NCI-H2029 (cell line): ENCODE measurements at regions not wholly inside any gene's neighbourhood (a gene's known extent, or its start where the extent isn't known, plus 50 kb on each side); places are given as distances from the start of the nearest gene placed in this dataset.

Experiments used
- DNase-seq: peaks from one replicate; lab custom pipeline; 2025; lab: John Stamatoyannopoulos, UW

DNA sequence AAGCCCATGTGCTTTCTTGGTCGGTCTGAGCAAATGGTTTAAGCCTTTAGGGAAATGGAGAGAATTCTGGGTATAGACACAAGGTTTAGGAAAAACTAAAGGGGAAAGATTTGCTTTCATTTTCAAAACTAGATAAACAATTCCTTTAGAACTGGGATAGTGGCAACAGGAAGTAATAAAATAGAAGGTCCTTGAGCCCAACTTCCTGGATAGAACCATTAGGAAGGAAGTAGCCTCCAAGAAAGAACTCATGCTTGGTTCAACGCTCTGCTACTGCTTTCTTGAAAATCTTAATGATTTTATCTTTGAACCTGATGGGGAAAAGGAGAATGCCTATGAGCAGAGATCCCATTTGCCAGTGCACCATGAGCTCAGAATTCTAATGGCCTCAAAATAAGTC is 147.0 kb upstream of the THRB start:
- DNase-seq, result no peak

DNA sequence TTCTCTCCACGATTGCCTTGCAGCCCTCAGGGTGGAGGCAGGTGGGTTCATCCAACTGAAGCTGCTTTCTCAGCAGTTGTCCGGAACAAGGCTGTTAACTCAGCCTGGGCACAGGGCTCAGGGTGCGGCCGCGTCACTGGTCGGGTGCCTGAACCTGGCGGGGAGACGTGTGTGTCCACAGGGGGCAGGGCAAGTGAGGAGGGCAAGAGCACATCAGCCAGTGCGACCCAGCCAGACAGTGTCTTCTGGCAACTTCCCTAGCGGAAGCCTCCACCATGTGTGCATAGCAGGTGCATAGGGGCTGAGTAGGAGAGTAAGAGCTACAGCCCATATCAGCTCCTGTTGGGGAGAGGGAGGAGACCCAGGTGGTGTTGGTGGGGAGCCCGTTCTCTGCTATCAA is 150.4 kb upstream of the THRB start:
- no peak for DNase-seq

DNA sequence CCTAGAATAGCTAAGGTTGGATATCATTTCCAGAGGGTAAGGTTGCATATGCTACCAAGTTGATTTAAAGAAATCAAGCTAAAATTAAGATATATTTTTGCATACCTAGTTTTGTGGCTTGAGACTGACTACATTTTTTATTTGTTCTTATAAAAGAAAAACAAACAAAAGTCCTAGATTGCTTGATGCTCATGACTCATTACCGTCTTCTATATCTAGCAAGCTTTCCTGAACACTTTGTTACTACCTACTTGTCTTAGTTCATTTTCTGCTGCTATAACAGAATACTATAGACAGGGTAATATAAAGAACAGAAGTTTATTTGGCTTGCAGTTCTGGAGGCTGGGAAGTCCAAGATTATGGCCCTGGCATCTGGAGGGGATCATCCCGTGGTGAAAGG is 152.1 kb upstream of the THRB start:
- no peak for DNase-seq

DNA sequence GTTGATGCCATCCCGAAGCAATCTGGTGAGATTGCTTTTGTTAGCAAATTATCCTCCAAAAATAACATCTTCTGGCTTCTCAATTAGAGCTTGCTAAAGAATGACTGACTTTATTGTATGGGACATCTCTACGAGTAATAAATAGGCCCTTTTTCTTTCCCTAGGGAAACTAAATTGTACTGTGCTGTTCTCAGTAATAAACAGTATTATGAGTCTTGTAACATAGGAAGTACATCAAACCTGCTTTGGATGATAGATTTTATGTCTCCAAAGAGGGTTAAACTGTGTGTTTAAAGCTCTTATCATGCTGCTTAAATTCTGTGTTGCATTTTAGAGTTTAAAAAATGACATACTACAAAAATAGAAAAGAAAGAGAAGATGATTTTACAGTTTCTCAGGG is 153.4 kb upstream of the THRB start:
- DNase-seq, result no peak

DNA sequence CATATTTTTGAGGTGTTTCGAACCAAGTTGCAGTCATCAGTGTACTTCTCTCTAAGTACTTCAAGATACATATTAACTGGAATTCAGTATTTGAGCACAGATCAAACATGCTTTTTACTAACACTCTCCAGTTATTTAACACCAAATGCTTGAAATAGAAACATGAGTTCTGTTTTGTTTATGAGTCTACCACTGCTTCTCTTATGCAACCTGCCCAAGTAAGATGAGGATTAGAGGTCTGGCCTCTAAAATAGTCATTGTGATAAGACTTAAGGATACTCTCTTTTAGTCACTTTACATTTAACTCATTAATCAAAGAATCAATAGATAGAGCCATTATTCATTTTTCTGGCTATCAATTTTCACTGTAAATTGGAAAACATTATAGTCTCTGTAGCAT is 156.2 kb upstream of the THRB start:
- no peak for DNase-seq

DNA sequence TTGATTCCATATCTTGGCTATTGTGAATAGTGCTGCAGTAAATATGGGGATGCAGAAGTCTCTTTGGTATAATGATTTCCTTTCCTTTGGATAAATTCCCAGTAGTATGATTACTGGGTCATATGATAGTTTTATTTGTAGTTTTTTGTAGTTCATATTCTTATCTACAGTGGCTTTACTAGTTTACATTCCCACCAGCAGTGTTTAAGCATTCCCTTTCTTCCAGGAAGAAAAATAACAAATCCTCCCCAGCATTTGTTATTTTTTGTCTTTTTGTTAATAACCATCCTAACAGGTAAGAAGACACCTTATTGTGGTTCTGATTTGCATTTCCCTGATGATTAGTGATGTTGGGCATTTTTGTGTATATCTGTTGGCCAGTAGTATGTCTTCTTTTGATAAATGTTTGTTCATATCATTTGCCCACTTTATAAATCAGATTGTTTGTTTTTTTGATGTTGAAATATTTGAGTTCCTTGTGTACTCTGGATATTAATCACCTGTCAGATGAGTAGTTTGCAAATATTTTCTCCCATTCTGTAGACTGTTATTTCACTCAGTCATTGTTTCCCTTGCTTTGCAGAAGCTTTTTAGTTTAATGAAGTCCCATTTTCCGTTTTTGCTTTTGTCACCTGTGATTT is 163.3 kb upstream of the THRB start:
- DNase-seq, result no peak

DNA sequence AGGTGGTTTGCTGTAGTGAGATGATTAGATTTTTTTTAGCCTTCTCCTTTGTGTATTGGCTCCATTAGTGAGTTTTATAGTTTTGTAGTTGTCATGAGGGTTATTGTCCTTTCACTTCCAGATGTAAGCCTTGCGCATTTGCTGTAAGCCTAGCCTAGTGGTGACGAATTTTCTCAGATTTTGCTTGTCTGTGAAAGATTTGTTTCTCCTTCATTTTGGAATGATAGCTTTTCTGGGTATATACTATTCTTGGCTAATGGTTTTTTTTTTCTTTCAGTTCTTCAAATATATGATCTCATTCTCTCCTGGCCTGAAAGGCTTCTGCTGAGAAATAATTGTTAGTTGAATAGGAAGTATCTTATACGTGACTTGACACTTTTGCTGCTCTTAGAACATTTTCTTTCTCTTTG is 166.5 kb upstream of the THRB start:
- no peak for DNase-seq

DNA sequence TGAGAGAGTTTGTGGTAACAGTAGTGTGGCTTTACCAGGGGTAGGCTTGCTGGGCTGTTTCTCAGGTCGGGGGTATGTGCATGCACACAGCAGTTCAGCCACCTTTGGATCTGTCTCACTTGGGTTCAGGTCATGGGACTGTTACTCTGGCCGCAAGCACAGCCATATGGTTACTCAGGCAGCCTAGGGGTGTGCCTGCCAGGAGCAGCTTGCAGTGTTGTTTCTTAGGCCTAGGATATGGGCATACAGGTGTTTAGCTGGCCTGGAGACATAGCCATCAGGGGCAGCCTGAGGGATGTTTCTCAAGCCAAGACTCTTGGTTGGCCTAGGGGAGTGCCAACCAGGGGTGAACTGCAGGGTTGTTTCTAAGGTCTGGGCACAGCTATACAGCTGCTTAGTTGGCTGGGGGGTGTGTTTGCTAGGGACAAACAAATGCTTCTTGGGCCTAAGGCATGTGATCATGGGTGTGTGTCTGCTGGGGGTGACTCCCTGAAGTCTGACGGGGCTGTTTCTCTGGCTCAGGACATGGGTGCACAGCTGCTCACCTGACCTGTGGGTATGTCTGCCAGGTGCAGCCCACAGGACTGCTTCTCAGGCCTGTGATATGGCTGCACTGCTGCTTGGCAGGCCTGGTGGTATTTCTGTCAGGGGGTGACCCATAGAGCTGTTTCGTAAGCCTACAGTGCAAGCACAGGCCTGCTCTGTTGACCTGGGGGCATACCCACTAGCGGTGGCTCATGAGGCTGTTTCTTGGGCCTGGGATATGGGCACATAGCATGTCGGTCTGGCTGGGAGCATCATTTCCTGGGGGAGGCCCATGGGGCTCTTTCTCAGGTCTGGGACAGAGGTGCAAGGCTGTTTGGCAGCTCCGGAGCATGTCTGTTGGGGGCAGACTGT is 168.0 kb upstream of the THRB start:
- DNase-seq, result no peak

DNA sequence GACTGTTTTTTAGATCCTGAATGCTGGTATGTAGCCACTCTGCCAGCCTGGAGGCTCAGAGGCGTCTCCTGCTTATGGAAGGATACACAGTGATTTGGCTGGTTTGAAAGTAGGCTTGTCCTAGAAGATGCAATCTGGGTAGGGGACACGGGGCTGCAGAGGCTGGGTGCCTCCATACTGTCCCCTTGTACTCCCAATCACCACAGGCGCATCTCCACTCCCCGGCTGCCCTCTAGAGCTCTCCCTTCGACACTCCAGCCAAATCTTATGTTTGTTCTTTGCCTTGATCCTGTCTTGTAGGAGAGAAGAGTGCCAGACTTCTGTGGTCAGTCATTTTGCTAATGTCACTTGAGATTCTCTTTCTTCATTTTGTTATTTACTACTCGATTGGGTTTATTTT is 168.8 kb upstream of the THRB start:
- no peak for DNase-seq

DNA sequence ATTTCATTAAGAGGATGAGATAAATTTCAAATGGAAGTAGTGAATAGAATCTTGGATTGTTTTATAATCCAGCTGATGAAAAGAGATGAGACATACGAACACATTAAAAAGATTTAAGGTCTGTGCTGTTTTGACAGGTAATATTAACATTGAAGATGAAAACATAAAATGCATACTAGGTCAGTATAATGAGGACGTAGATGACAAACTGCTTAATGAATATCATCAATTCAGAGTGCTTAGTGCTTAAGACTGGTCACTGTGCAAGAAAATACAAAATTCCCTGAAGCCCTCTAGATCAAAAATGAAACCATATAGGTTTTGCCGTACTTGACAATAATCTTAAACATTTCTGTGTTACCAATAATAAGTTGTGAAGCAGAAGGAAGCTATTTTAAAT is 173.4 kb upstream of the THRB start:
- no peak for DNase-seq

DNA sequence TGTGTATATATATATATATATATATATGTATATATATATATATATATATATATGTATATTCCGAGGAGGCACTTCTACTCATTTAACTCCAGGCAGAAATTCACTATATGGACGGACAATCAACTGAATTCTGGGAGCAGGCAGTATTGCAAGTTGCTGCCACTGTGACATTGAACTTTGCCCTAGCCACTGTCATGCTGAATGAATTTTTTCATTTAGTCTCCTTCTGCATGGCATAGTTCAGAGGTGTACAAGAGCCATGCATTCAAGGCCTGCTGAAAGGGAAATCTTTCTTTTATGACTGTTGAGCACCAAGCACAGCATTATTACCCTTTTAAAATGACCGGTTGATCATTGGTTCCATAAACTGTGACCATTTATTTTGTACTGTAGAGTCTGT is 176.2 kb upstream of the THRB start:
- no peak for DNase-seq

DNA sequence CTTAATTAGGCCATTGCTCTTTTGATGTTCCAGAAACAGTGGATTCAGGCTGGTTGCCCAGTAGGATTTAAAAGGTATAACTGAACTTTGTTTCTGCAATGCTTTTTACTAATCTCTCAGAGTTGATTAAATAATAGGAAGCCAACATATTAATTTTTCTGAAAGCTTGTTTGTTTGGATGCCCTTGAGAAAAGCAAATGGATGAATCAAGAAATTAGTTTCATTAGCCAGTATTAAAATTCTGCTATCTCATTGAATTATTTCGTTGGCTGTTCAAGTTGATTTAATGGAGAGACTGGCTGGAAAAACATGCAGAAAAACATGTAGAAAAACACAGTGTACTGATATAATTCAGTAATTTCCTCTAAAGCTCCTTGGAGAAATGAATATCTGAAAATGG is 178.9 kb upstream of the THRB start:
- no peak for DNase-seq

DNA sequence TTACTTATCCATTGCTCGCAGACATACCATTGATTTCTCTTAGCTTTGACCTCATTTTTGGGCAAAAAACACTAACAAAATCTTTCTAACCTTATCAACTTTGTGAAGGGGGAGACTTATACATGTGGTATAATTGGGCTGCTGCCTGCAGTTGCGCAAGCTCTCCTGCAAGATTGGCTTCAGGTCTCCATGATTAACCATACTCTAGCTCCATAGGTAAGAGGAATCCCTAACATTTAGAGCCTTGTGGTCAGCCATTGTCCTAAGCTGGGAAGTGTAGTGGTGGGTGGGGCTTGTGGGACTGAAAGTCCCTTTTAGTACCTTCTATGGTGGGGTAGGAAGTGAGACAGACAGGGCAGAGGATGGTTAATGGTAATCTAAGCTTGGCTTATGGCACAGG is 179.6 kb upstream of the THRB start:
- no peak for DNase-seq

DNA sequence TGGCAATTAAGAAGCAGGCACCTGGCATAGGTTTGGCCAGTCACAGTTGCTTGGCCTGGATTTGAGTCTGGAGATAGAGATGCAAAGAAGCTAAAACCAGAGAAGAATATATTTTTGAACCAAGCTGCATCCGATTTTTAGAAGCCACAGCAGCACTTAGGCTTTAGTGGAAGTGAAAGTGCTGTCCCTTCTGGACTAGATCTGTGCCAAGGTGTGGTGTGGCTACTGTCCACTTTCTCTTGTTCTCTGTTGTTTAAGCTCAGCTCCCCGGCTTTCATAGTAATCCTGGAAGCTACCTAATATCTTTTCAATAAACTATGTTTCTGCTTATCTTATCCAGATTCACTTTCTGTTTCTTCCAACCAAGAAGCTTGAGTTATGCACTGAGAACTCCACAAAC is 183.4 kb upstream of the THRB start:
- DNase-seq, result no peak

DNA sequence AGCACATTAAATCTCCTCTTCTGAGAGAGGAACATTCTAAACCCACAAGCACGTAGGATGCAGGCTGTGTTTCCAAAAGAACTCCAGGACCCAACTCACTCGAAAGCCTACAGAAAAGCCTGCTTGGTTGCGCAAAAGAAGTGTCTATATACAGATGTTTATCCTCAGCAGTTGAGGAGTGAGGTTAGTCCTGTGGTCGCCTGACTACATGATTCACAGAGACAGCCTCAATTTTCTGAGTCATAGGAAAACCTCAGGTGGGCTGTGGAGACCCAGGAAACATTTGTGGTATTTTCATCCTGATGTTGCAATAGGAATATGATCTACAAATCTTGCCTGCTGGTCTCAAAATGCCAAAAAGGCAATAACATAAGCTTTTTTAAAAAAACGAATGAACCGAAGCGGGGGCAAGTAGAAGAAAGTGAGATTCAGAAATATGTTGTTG is 183.8 kb upstream of the THRB start:
- DNase-seq, result no peak

DNA sequence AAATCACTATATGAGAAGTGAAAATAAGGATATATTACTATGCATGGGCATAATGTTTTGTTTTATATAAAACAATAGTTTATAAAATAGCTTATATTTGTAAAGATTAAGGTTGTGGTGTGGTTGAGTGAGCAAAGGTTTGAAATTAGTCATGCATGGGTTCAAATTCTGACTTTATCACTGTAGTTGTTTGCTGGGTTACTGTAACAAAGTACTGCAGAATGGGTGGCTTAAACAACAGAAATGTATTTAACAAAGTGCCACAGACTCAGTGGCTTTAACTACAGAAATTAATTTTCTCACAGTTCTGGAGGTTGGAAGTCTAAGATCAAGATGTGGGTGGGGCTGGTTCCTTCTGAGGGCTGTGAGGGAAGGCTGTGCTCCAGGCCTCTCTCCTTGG is 184.8 kb upstream of the THRB start:
- no peak for DNase-seq

DNA sequence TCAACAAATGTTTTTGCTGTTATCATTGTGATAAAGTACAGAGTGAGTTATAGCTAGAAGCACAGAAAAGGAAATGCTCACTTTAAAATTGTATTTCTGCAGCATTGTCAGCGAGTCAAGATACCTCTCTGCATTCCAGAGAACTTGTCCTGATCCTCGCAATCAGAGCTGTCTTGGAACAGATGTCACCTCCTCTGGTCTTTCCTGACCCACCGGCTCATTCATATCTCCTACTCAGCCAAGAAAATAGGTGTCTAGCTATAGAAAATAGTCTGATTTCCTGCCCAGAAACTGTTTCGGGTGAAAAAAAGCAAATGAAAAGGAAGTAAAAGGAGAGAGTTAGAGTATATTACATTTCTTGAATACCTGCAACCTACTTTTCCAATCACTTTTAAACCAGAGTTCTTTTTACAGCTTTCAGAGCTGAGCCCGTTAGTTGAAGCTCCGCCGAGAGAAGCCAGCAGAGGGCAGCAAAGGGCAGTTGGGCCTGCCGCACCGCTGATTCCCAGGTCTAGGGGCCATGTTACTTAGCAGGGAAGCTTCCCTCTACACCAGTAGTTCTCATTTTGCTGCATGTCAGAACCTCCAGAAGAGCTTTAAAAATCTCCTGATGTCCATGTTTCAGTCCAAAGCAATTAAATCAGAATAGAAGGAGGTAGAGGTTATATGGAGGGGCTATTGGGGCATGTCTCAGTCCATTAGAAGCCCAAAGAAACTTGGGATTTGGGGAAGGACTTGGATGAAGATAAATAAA is 185.7 kb upstream of the THRB start:
- DNase-seq, result peak; percentile 14

DNA sequence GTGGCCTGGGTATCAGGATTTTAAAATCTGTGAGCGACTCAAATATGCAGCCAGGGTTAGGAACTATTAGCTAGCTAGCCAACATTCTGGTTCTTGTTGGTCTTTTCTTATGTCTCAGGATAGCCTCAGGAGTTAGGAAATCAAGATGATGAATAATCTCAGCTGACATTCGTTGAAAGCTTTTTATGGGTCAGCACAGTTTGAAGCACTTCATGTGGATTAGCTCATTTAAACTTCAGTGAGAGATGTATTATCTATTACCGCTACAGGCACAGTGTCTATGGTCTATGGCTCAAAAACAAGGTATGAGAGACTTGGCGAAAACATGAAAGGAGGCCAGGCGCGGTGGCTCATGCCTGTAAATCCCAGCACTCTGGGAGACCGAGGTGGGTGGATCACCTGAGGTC is 187.5 kb upstream of the THRB start:
- DNase-seq, result no peak

DNA sequence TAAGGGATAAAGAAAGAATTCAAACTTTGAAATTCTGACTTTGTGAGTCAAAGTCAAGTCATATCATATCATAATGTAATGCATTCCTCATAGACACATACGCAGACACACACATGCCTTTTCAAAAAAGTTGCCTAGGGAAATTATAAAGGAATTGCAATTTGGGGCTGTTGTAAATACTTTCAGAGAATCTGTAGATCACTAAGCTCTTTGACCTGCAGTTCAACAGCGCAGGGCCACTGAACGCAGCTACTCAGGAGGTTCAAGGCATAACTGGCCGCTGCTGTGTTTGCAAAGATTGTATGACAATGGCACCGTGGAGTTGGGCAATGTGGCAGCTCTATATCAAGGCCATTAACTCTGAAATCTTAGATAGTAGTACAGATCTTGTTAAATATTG is 188.4 kb upstream of the THRB start:
- DNase-seq, result no peak

DNA sequence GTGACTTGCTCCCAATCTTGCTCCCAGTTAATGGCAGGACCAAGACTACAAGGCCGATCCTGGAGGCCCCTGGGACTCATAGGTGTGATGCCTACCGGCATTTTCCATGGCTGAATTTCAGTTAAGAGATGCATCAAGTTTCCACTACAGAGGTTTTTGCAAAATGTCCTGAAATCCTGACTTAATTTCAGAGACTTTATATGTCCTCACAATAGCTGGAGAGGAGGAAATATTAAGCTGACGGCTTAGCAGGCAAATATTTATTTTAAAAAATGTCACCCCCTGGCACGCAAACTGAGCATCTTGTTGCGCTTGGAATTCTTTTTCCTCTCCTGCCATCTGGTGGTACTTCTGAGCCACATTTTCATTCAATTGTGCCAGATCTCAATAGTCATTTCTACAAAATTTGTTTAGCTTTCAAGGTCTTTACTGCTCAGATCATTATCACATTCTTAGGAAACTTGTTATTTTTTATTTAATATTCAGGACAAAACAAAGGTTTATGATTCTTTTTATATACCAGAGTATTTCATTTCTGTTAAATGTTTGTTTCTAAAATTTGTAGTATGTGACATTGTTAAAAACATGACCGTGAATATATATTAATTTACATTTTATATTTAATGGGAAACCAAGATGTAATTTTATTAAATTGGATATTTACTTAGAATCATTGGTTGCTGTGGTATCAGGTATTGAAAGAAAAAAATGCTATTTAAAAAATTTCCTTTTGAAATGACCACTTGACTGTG is 189.2 kb upstream of the THRB start:
- peak; percentile 26 for DNase-seq

DNA sequence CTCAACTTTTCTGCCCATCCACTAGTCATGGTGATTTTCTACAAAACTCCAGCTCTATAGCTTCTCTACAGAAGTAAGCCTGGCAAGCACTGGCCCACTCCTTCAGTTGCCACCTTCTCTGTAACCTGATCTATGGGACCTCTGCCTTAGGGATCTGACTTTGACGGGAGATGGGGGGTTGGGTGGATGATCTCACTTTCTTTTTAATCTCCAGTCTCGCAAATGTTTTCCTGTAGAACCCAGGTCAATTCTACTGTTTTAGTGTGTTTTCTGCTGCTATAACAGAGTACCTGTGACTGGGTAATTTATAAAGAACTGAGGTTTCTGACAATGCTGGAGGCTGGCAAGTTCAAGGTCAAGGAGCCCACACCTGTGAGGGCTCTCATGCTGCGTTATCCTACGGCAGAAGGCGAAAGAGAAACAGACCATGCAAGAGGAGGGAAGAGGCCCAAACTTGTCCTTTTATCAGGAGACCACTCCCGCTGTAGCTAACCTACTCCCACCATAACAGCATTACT is 189.9 kb upstream of the THRB start:
- no peak for DNase-seq

DNA sequence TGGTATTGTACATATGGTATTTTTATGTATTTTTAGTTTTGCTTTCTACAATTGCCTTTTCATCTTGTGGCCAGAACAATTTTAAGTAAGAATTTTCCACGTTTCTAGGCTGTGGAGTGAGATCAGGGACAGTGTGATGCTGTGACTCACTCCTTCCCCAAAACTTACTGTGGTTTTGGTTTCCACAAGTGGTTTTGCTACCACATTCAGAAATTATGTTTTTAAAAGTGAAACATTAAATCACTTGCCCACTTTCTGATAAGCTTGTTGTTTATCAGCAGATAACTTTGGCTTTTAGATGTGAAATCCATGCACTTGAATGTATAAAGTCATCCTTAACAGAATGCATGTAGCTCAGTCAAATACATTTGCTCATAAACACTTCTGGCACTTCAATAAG is 192.2 kb upstream of the THRB start:
- no peak for DNase-seq
